ENCODE measurements at regions not wholly inside any gene's neighbourhood (a gene's known extent, or its start where the extent isn't known, plus 50 kb on each side); places are given as distances from the start of the nearest gene placed in this dataset.

GRCh38 chr3:34015204-34016142 lies 217.0 kb downstream of the PDCD6IP start:
- TF ChIP-seq CTCF (IDR thresholded peaks at IDR 0.05) (peak in 1 of 12 donors; percentile 6), POLR2A (IDR thresholded peaks at IDR 0.05) (no peak)
